ENCODE measurements at regions not wholly inside any gene's neighbourhood (a gene's known extent, or its start where the extent isn't known, plus 50 kb on each side); places are given as distances from the start of the nearest gene placed in this dataset.

DNA sequence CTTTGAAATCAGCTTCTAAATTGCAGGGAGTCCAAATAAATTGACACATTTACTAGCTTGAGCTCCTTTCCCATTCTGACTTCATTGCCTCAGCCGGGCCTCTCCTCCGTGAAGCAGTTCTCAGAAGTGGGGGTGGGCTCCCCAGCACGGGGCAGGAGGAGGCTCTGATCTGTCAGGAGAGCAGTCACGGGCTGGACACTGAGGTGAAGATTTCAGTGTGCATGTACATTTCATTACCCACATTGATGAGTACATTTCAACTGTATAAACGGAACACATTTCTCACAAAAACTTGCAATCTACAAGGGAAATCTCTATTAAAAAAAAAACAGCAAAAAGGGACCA, 195.9 kb downstream of the SEMA6A start:
- Histone ChIP-seq H3K9me3 (ENCODE audit: control insufficient read depth, low read length) (no peaks in the 10 kb centered on the region), H3K4me3 (ENCODE audit: low read length in 2 of 2) (no peak overlapping the region), H3K27me3 (ENCODE audit: control insufficient read depth in 1 of 2, insufficient read depth in 2 of 2, low read length in 1 of 2) (no peaks in the 10 kb centered on the region), H3K27ac (ENCODE audit: low read depth in 1 of 2, low read length in 2 of 2) (no peak overlapping the region), H3K36me3 (ENCODE audit: control insufficient read depth in 1 of 2, insufficient read depth in 2 of 2, low read length in 1 of 2) (no peaks in the 10 kb centered on the region), H3K4me1 (ENCODE audit: control insufficient read depth in 1 of 2, insufficient read depth in 2 of 2, low read length in 2 of 2) (no peaks in the 10 kb centered on the region)
- WGBS, 2 donors = 85 to 86% methylated on average over 5 of the region's 5 CpGs
- DNase-seq (no peak), ATAC-seq (ENCODE audit: low FRiP score) (no peak)
- intact Hi-C loops (cut with DNase I) = no loop called here

DNA sequence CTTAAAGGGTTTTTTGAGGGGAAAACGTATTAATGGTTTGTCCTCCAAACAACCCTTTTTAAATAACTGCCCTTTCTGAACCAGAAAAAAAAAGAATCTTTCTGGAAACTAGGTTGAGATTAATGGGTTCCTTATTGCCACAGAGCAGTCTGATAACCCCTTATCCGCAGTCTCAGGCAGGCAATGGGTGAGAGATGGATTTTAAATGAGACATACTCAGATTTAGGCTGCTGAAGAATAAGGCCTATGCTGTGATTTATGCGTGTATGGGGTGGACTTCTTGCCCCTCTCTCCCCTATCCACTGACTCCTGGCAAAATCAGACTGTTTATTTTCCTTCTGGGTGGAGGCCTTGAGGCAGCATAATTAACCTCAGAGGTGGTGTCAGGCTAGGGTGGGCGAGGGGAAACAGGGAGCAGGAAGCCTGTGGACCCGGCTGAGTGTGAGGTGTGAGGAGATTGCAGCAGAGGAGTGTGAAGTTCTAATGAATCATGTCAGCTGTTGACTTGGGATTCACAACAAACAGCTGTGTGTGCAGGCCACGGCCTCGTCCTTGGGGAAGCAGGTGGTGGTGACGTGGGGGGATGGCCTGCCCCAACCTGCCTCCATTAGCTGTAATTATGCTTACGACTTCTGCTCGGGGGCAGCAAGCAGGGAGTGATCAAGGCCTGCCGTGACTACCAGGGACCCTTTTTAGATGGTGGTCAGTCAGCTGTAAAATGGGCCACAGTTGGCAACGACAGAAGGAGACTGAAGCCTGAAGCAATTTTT, 196.4 kb downstream of the SEMA6A start:
- intact Hi-C loops (cut with DNase I) = no loop called here
- Histone ChIP-seq H3K4me3 (ENCODE audit: low read length in 2 of 2) (no peak overlapping the region), H3K27me3 (ENCODE audit: control insufficient read depth in 1 of 2, insufficient read depth in 2 of 2, low read length in 1 of 2) (no peaks in the 10 kb centered on the region), H3K36me3 (ENCODE audit: control insufficient read depth in 1 of 2, insufficient read depth in 2 of 2, low read length in 1 of 2) (no peaks in the 10 kb centered on the region), H3K27ac (ENCODE audit: low read depth in 1 of 2, low read length in 2 of 2) (no peak overlapping the region), H3K4me1 (ENCODE audit: control insufficient read depth in 1 of 2, insufficient read depth in 2 of 2, low read length in 2 of 2) (no peaks in the 10 kb centered on the region), H3K9me3 (ENCODE audit: control insufficient read depth, low read length) (no peaks in the 10 kb centered on the region)
- DNase-seq = no peak
- no peak for ATAC-seq (ENCODE audit: low FRiP score)
- WGBS, 2 donors = 93 to 94% methylated on average over 12 of the region's 12 CpGs

DNA sequence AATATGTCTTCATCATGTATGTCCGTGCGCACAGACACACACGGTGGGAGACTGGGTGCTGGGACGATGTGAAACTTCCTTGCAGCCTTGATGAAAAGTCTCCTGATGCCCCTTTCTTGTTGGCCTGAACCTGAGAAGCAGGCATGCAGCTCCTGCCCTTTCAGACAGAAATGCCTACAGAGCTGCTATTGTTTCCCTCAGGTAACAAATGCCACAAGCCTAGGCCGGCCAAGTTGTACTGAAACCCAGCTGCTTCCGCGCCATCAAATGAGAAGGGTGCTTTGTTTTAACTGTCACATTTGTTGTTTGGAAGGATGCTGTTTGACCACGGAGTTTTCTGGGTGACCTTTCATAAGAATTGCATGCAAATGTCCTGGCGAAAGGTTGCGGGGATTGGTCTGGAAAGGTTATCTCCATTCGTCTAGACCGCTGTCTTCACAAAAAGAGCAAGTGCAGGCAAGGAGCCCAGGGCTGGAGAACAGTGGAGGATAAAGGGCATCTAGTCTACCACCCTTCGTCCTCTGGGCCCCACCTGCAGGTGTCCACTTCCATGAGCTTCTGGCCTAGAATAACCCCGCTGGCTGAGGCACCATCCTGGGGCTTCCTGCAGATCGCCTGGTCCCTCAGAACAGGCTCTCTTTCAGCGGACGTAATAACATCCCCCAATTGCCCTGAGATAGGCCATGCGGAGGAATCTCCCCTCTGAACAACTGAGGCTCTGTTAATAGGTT, 197.2 kb downstream of the SEMA6A start:
- no peak for DNase-seq
- no peak for ATAC-seq (ENCODE audit: low FRiP score)
- Histone ChIP-seq H3K4me1 (ENCODE audit: control insufficient read depth in 1 of 2, insufficient read depth in 2 of 2, low read length in 2 of 2) (no peaks in the 10 kb centered on the region), H3K4me3 (ENCODE audit: low read length in 2 of 2) (no peak overlapping the region), H3K27ac (ENCODE audit: low read depth in 1 of 2, low read length in 2 of 2) (no peak overlapping the region), H3K27me3 (ENCODE audit: control insufficient read depth in 1 of 2, insufficient read depth in 2 of 2, low read length in 1 of 2) (no peaks in the 10 kb centered on the region), H3K36me3 (ENCODE audit: control insufficient read depth in 1 of 2, insufficient read depth in 2 of 2, low read length in 1 of 2) (no peaks in the 10 kb centered on the region), H3K9me3 (ENCODE audit: control insufficient read depth, low read length) (no peaks in the 10 kb centered on the region)
- 91 to 92% methylated on average over 18 of the region's 18 CpGs for WGBS, 2 donors
- intact Hi-C loops (cut with DNase I) = no loop called here

DNA sequence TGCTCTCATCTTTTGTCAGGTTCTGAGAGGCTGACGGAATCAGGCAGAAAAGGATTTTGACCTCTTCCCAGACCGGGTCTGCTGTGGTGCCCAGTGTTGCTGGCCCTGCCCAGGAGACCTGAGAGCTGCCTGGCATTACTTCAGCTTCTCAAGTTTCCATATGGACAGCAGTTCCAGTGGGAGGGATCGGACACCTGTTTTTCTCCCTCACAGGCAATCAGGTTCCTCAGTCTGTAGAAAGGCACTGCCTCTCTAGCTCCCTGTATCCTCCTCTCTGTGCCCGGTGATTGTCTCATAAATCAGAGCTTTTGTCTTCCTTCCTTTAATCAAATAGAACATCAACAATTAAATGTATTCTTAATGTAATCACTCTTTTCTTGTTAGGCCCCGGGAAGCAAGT, 198.7 kb downstream of the SEMA6A start:
- no peak overlapping the region for H3K27ac ChIP-seq (ENCODE audit: low read depth in 1 of 2, low read length in 2 of 2)
- DNase-seq (no peak), ATAC-seq (ENCODE audit: low FRiP score) (no peak)
- intact Hi-C loops (cut with DNase I) = no loop called here
- WGBS, 2 donors = 83 to 89% methylated on average over 5 of the region's 5 CpGs
- no peaks in the 10 kb centered on the region for H3K36me3 ChIP-seq (ENCODE audit: control insufficient read depth in 1 of 2, insufficient read depth in 2 of 2, low read length in 1 of 2)
- no peaks in the 10 kb centered on the region for H3K4me1 ChIP-seq (ENCODE audit: control insufficient read depth in 1 of 2, insufficient read depth in 2 of 2, low read length in 2 of 2)
- no peak overlapping the region for H3K4me3 ChIP-seq (ENCODE audit: low read length in 2 of 2)
- no peaks in the 10 kb centered on the region for H3K9me3 ChIP-seq (ENCODE audit: control insufficient read depth, low read length)
- H3K27me3 ChIP-seq (ENCODE audit: control insufficient read depth in 1 of 2, insufficient read depth in 2 of 2, low read length in 1 of 2) = no peaks in the 10 kb centered on the region

DNA sequence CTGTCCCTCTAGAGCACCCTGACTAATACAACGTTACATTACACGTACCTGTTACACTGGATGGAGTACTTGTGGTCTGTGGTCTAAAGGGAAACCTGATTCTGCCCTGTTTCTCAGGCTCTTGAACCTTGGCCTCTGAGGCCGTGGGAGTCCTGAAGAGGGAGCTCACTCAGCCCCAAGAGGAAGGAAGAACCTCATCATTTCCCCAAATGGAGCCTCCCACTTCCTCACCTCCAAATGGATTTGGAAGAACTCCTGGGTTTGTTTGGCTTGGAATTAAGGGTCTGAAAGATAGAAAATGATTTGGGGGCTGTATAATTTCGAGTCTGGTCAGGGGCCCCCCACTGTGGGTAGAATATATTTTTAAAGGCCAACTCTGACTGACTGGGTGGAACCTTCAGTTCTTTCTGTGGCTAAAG, 200.2 kb downstream of the SEMA6A start:
- no peaks in the 10 kb centered on the region for H3K27me3 ChIP-seq (ENCODE audit: control insufficient read depth in 1 of 2, insufficient read depth in 2 of 2, low read length in 1 of 2)
- no peak overlapping the region for H3K27ac ChIP-seq (ENCODE audit: low read depth in 1 of 2, low read length in 2 of 2)
- DNase-seq (no peak), ATAC-seq (ENCODE audit: low FRiP score) (no peak)
- H3K36me3 ChIP-seq (ENCODE audit: control insufficient read depth in 1 of 2, insufficient read depth in 2 of 2, low read length in 1 of 2) = no peaks in the 10 kb centered on the region
- WGBS, 2 donors = 92 to 95% methylated on average over 4 of the region's 4 CpGs
- H3K4me1 ChIP-seq (ENCODE audit: control insufficient read depth in 1 of 2, insufficient read depth in 2 of 2, low read length in 2 of 2) = no peaks in the 10 kb centered on the region
- no peaks in the 10 kb centered on the region for H3K9me3 ChIP-seq (ENCODE audit: control insufficient read depth, low read length)
- no peak overlapping the region for H3K4me3 ChIP-seq (ENCODE audit: low read length in 2 of 2)
- intact Hi-C loops (cut with DNase I) = no loop called here

DNA sequence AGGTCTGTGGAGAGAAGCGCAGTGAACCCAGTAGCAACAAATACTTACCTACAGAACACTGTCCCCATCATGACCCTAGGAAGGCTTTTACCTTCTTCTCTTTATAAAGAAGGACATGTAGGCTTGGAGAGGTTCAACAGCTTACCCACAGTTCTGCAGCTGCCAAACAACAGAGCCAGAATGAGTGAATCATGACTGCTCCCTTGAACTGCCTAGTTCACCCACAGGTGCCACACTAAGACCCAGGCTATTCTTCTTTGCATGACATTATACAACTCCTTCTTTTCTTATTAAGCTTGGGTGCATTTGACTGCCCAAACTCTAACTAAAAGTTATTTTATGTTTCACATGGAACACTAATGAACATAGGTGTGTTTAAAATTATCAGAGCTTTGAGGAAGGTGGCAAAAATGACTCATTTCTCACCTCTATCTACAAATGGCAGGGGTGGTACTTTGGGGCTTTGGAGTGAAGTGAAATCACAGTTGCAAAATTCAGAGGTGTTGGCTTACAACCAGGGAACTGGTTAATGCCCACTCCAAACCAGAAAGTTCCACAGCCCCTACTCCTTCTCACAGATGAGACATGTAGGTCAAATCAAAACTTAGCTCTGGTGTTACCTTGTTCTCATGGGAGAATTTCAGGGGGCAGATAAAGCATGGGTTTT, 201.6 kb downstream of the SEMA6A start:
- WGBS, 2 donors = 95 to 100% methylated on average over 1 of the region's 1 CpG

DNA sequence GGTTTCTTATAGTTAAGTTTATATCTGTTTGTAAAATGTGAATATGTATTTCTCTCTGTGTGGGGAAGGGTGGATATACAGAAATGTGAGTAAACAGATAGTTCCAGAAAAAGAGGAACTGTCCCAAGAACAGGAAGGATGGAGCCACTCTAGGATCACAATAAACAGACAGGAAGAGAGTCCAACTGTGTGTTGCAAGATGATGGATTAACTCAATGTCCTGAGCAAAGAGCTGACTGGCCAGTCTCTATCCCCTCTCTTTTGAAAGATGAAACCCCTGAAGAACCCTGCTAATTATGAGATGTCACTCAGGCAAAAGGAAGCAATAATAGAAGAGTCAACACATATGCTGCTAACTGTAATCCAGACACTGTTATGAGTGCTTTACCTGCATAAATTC, 202.7 kb downstream of the SEMA6A start:
- no peak for DNase-seq
- no peak for ATAC-seq (ENCODE audit: low FRiP score)
- Histone ChIP-seq H3K27me3 (ENCODE audit: control insufficient read depth in 1 of 2, insufficient read depth in 2 of 2, low read length in 1 of 2) (no peaks in the 10 kb centered on the region), H3K27ac (ENCODE audit: low read depth in 1 of 2, low read length in 2 of 2) (no peak overlapping the region), H3K36me3 (ENCODE audit: control insufficient read depth in 1 of 2, insufficient read depth in 2 of 2, low read length in 1 of 2) (no peaks in the 10 kb centered on the region), H3K4me3 (ENCODE audit: low read length in 2 of 2) (no peak overlapping the region), H3K4me1 (ENCODE audit: control insufficient read depth in 1 of 2, insufficient read depth in 2 of 2, low read length in 2 of 2) (no peaks in the 10 kb centered on the region), H3K9me3 (ENCODE audit: control insufficient read depth, low read length) (no peaks in the 10 kb centered on the region)
- intact Hi-C loops (cut with DNase I) = no loop called here

More for the DNA sequence above, 201.6 kb downstream of the SEMA6A start:
- Histone ChIP-seq H3K36me3 (ENCODE audit: control insufficient read depth in 1 of 2, insufficient read depth in 2 of 2, low read length in 1 of 2) (no peaks in the 10 kb centered on the region), H3K27ac (ENCODE audit: low read depth in 1 of 2, low read length in 2 of 2) (no peak overlapping the region), H3K9me3 (ENCODE audit: control insufficient read depth, low read length) (no peaks in the 10 kb centered on the region), H3K27me3 (ENCODE audit: control insufficient read depth in 1 of 2, insufficient read depth in 2 of 2, low read length in 1 of 2) (no peaks in the 10 kb centered on the region), H3K4me1 (ENCODE audit: control insufficient read depth in 1 of 2, insufficient read depth in 2 of 2, low read length in 2 of 2) (no peaks in the 10 kb centered on the region), H3K4me3 (ENCODE audit: low read length in 2 of 2) (no peak overlapping the region)
- DNase-seq (no peak), ATAC-seq (ENCODE audit: low FRiP score) (no peak)
- intact Hi-C loops (cut with DNase I) = no loop called here

DNA sequence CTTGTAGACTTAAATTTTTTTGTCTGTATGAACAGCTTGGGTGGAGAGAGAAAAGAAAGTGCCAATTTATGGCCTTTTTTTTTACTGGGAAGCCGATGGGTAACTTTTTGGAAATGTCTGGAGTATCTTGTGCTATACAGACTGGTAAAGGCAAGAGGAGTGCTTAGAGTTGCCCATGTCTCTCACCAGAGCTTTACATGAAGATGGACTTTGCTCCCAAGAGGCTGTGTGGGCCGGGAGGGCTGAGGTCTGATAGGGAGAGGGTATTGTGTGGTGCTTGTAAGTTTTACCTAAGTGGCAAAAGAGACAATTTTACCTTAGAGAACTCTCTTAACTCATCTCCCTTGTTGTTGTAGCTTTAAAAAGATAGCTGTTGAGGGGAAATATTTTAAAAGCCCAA, 203.2 kb downstream of the SEMA6A start:
- ATAC-seq (ENCODE audit: low FRiP score) = no peak
- no peak overlapping the region for H3K27ac ChIP-seq (ENCODE audit: low read depth in 1 of 2, low read length in 2 of 2)
- WGBS, 2 donors = 66 to 86% methylated on average over 2 of the region's 2 CpGs

DNA sequence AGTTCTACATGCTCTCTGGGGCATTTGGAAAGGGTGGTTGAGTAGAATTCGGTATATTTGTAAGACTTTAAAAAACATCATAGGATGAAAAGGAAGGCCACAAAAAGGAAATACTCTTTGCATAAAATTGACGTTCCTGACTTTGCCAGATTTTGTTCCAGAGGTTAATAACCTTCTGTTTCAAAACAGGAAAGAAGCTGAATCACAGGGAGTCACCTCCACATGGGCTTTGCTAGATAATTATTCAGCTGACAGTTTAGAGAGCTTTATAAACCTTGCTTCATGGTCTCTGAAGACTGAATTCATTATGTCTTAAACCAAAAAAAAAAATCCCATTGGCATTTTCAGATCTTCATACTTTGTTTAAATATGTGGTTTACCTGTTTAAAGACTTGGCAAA, 203.7 kb downstream of the SEMA6A start:
- H3K27ac ChIP-seq (ENCODE audit: low read depth in 1 of 2, low read length in 2 of 2) = no peak overlapping the region
- H3K4me3 ChIP-seq (ENCODE audit: low read length in 2 of 2) = no peak overlapping the region
- no peaks in the 10 kb centered on the region for H3K27me3 ChIP-seq (ENCODE audit: control insufficient read depth in 1 of 2, insufficient read depth in 2 of 2, low read length in 1 of 2)
- WGBS, 2 donors = 77 to 78% methylated on average over 2 of the region's 2 CpGs
- no peaks in the 10 kb centered on the region for H3K9me3 ChIP-seq (ENCODE audit: control insufficient read depth, low read length)
- H3K36me3 ChIP-seq (ENCODE audit: control insufficient read depth in 1 of 2, insufficient read depth in 2 of 2, low read length in 1 of 2) = no peaks in the 10 kb centered on the region
- H3K4me1 ChIP-seq (ENCODE audit: control insufficient read depth in 1 of 2, insufficient read depth in 2 of 2, low read length in 2 of 2) = no peaks in the 10 kb centered on the region
- DNase-seq = no peak
- intact Hi-C loops (cut with DNase I) = no loop called here
- ATAC-seq (ENCODE audit: low FRiP score) = no peak

More for the DNA sequence above, 203.2 kb downstream of the SEMA6A start:
- Histone ChIP-seq H3K36me3 (ENCODE audit: control insufficient read depth in 1 of 2, insufficient read depth in 2 of 2, low read length in 1 of 2) (no peaks in the 10 kb centered on the region), H3K27me3 (ENCODE audit: control insufficient read depth in 1 of 2, insufficient read depth in 2 of 2, low read length in 1 of 2) (no peaks in the 10 kb centered on the region), H3K4me1 (ENCODE audit: control insufficient read depth in 1 of 2, insufficient read depth in 2 of 2, low read length in 2 of 2) (no peaks in the 10 kb centered on the region), H3K4me3 (ENCODE audit: low read length in 2 of 2) (no peak overlapping the region), H3K9me3 (ENCODE audit: control insufficient read depth, low read length) (no peaks in the 10 kb centered on the region)
- DNase-seq = no peak
- intact Hi-C loops (cut with DNase I) = no loop called here

Measured in aorta (tissue), 5 donors.